ENCODE measurements at regions not wholly inside any gene's neighbourhood (a gene's known extent, or its start where the extent isn't known, plus 50 kb on each side); places are given as distances from the start of the nearest gene placed in this dataset.
"Not testable (repeated sequence)": the region's sequence is repeated elsewhere in the genome, so short reads cannot be mapped to it uniquely, and the experiment has no call there.

GRCh38 chr5:134471858-134472449 lies 53.5 kb upstream of the JADE2 start:
- DNase-seq (ENCODE audit: low read depth) = not testable (repeated sequence)

- DNase-seq (ENCODE audit: low read depth) = no peak
These were observed 56.5 kb upstream of the JADE2 start for GRCh38 chr5:134468921-134469400.

GRCh38 chr5:134467231-134467630 lies 55.5 kb upstream of the CDKN2AIPNL start:
- no peak for DNase-seq (ENCODE audit: low read depth)

GRCh38 chr5:134466241-134467069 lies 54.8 kb upstream of the CDKN2AIPNL start:
- peak; percentile 96 for DNase-seq (ENCODE audit: low read depth)

- DNase-seq (ENCODE audit: low read depth) = peak; percentile 91
These were observed 54.1 kb upstream of the CDKN2AIPNL start for GRCh38 chr5:134465816-134466240.

- no peak for DNase-seq (ENCODE audit: low read depth)
These were observed 53.5 kb upstream of the CDKN2AIPNL start for GRCh38 chr5:134464988-134465815.

- no peak for DNase-seq (ENCODE audit: low read depth)
These were observed 52.5 kb upstream of the CDKN2AIPNL start for GRCh38 chr5:134463991-134464760.

GRCh38 chr5:134463176-134463720 lies 51.6 kb upstream of the CDKN2AIPNL start:
- no peak for DNase-seq (ENCODE audit: low read depth)

- no peak for DNase-seq (ENCODE audit: low read depth)
These were observed 51.1 kb upstream of the CDKN2AIPNL start for GRCh38 chr5:134462761-134463160.

- no peak for DNase-seq (ENCODE audit: low read depth)
These were observed 50.4 kb upstream of the CDKN2AIPNL start for GRCh38 chr5:134462047-134462575.
